Astrocyte (in vitro differentiated cells and primary cell): ENCODE measurements at regions not wholly inside any gene's neighbourhood (a gene's known extent, or its start where the extent isn't known, plus 50 kb on each side); places are given as distances from the start of the nearest gene placed in this dataset.

Experiments used
- EZH2 ChIP-seq: IDR thresholded peaks from 2 replicates; pipeline ENCODE4 v1.6.1; 2012; ENCODE audit warnings: mild to moderate bottlenecking, low read length, inconsistent platforms; ENCODE audit not compliant: insufficient read depth
- TF ChIP-seq, protein P1 (sequence below): IDR thresholded peaks from 2 replicates; pipeline ENCODE4 v1.5.1; 2011; ENCODE audit warnings: low read depth, mild to moderate bottlenecking, inconsistent platforms, low read length, moderate library complexity; ENCODE audit not compliant: insufficient read depth

DNA sequence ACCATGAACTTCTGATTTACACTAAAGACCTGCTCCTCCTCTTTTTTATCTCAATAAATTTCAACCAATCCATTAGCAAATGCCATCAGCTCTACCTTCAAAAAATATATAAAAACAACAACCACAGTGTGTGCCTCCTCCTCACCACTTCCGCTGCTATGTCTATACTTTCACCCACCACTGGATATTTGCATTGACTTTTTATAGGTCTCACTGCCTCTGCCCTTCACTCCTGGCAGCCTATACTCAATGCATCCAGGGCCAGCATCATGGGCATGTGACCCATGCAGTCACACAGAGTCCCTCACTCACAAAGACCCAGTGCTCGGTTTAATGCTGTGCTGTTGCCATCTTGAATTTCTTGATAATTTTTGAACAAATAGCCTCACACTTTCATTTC lies 53.5 kb upstream of the CCDC54 start:
- no peak for TF ChIP-seq EZH2
- TF ChIP-seq, protein P1, sequence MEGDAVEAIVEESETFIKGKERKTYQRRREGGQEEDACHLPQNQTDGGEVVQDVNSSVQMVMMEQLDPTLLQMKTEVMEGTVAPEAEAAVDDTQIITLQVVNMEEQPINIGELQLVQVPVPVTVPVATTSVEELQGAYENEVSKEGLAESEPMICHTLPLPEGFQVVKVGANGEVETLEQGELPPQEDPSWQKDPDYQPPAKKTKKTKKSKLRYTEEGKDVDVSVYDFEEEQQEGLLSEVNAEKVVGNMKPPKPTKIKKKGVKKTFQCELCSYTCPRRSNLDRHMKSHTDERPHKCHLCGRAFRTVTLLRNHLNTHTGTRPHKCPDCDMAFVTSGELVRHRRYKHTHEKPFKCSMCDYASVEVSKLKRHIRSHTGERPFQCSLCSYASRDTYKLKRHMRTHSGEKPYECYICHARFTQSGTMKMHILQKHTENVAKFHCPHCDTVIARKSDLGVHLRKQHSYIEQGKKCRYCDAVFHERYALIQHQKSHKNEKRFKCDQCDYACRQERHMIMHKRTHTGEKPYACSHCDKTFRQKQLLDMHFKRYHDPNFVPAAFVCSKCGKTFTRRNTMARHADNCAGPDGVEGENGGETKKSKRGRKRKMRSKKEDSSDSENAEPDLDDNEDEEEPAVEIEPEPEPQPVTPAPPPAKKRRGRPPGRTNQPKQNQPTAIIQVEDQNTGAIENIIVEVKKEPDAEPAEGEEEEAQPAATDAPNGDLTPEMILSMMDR, result no peak
